Mesothelial cell of epicardium (in vitro differentiated cells): ENCODE measurements at regions not wholly inside any gene's neighbourhood (a gene's known extent, or its start where the extent isn't known, plus 50 kb on each side); places are given as distances from the start of the nearest gene placed in this dataset.

Experiments
- DNase-seq, 2 experiments: peaks; one replicate each; pipeline ENCODE4 v3.0.0; 2021; ENCODE audit warnings: low spot score in 2 of 2; ENCODE audit not compliant: unreplicated experiment in 2 of 2
- H3K27ac Mint-ChIP-seq: 2 replicates; pipeline ENCODE4 v1.8.0; 2021; ENCODE audit warnings: mixed read lengths
- H3K27me3 Mint-ChIP-seq: 2 replicates; pipeline ENCODE4 v1.8.0; 2021; ENCODE audit warnings: low read depth, mixed read lengths
- H3K36me3 Mint-ChIP-seq: 2 replicates; pipeline ENCODE4 v1.8.0; 2021; ENCODE audit warnings: mixed read lengths
- H3K4me1 Mint-ChIP-seq: 2 replicates; pipeline ENCODE4 v1.8.0; 2021; ENCODE audit warnings: mixed read lengths
- H3K4me3 Mint-ChIP-seq: 2 replicates; pipeline ENCODE4 v1.8.0; 2021; ENCODE audit warnings: mild to moderate bottlenecking, moderate library complexity, mixed read lengths
- H3K9me3 Mint-ChIP-seq: 2 replicates; pipeline ENCODE4 v1.8.0; 2021; ENCODE audit warnings: mixed read lengths
- TF ChIP-seq, protein P1 (sequence below): fragments of 200-600 bp; sonication (generic); IDR thresholded peaks from one replicate; pipeline ENCODE4 v1.5.0; 2021; ENCODE audit warnings: antibody characterized with exemption; ENCODE audit not compliant: unreplicated experiment

DNA sequence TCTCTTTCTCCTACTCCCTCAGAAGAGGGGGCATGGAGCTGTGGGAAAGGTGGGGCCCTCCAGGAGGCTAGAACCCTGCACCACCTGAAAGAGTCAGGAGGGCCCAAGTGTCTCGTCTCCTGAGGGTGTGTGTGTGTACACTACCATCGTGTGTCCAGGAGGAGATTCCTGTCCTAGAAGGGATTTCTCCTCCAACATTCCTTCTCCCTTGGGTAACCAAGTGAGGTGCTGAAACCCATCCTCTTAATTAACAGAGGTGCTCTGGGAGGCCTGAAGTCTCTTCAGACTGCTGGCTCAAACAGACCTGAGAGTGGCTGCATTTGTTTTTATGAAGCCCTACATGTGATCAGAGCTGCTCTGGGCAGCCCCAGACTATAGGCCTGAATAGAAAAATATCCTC is 61.1 kb upstream of the FAM169A start:
- DNase-seq, result no peak
- H3K36me3 Mint-ChIP-seq, result no peaks in the 10 kb centered on the region
- peaks cover 2% of the 10 kb centered on the region for H3K4me1 Mint-ChIP-seq
- H3K27me3 Mint-ChIP-seq, result no peaks in the 10 kb centered on the region
- H3K27ac Mint-ChIP-seq, result no peak overlapping the region
- H3K9me3 Mint-ChIP-seq, result no peaks in the 10 kb centered on the region
- TF ChIP-seq, protein P1, sequence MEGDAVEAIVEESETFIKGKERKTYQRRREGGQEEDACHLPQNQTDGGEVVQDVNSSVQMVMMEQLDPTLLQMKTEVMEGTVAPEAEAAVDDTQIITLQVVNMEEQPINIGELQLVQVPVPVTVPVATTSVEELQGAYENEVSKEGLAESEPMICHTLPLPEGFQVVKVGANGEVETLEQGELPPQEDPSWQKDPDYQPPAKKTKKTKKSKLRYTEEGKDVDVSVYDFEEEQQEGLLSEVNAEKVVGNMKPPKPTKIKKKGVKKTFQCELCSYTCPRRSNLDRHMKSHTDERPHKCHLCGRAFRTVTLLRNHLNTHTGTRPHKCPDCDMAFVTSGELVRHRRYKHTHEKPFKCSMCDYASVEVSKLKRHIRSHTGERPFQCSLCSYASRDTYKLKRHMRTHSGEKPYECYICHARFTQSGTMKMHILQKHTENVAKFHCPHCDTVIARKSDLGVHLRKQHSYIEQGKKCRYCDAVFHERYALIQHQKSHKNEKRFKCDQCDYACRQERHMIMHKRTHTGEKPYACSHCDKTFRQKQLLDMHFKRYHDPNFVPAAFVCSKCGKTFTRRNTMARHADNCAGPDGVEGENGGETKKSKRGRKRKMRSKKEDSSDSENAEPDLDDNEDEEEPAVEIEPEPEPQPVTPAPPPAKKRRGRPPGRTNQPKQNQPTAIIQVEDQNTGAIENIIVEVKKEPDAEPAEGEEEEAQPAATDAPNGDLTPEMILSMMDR, result no peak
- no peak overlapping the region for H3K4me3 Mint-ChIP-seq

- H3K4me3 Mint-ChIP-seq, result no peak overlapping the region
- no peaks in the 10 kb centered on the region for H3K27me3 Mint-ChIP-seq
- TF ChIP-seq, protein P1, result peak; percentile 73
- no peaks in the 10 kb centered on the region for H3K4me1 Mint-ChIP-seq
- no peak for DNase-seq
- no peaks in the 10 kb centered on the region for H3K36me3 Mint-ChIP-seq
- H3K27ac Mint-ChIP-seq, result no peak overlapping the region
- peaks cover 7% of the 10 kb centered on the region for H3K9me3 Mint-ChIP-seq
Measured at GRCh38 chr5:74919487-74919886, 53.3 kb upstream of the FAM169A start.

- no peaks in the 10 kb centered on the region for H3K36me3 Mint-ChIP-seq
- no peaks in the 10 kb centered on the region for H3K4me1 Mint-ChIP-seq
- no peak overlapping the region for H3K4me3 Mint-ChIP-seq
- peaks cover 7% of the 10 kb centered on the region for H3K9me3 Mint-ChIP-seq
- no peak for DNase-seq
- no peaks in the 10 kb centered on the region for H3K27me3 Mint-ChIP-seq
- no peak overlapping the region for H3K27ac Mint-ChIP-seq
- TF ChIP-seq, protein P1, result no peak
Measured at GRCh38 chr5:74919041-74919440, 52.9 kb upstream of the FAM169A start.

- no peaks in the 10 kb centered on the region for H3K4me1 Mint-ChIP-seq
- no peak overlapping the region for H3K4me3 Mint-ChIP-seq
- H3K27ac Mint-ChIP-seq, result no peak overlapping the region
- peaks cover 7% of the 10 kb centered on the region for H3K9me3 Mint-ChIP-seq
- no peaks in the 10 kb centered on the region for H3K36me3 Mint-ChIP-seq
- H3K27me3 Mint-ChIP-seq, result no peaks in the 10 kb centered on the region
- TF ChIP-seq, protein P1, result no peak
- no peak for DNase-seq
Measured at GRCh38 chr5:74918232-74918669, 52.1 kb upstream of the FAM169A start.

GRCh38 chr5:74916831-74917710 is 50.9 kb upstream of the FAM169A start:
- H3K4me1 Mint-ChIP-seq, result no peaks in the 10 kb centered on the region
- DNase-seq, result no peak
- peaks cover 7% of the 10 kb centered on the region for H3K9me3 Mint-ChIP-seq
- H3K27me3 Mint-ChIP-seq, result no peaks in the 10 kb centered on the region
- no peak overlapping the region for H3K27ac Mint-ChIP-seq
- H3K36me3 Mint-ChIP-seq, result no peaks in the 10 kb centered on the region
- TF ChIP-seq, protein P1, result no peak
- no peak overlapping the region for H3K4me3 Mint-ChIP-seq
